ENCODE measurements at regions not wholly inside any gene's neighbourhood (a gene's known extent, or its start where the extent isn't known, plus 50 kb on each side); places are given as distances from the start of the nearest gene placed in this dataset.

- Histone ChIP-seq H3K27ac (no peak overlapping the region), H3K4me3 (no peak overlapping the region), H3K27me3 (replicated peaks; ENCODE audit: insufficient read depth) (no peaks in the 10 kb centered on the region), H3K4me1 (ENCODE audit: control insufficient read depth in 1 of 2, low read depth in 2 of 2) (peaks cover 12 to 45% of the 10 kb centered on the region in 2 donors), H3K9me3 (no peaks in the 10 kb centered on the region), H3K36me3 (no peaks in the 10 kb centered on the region)
- ATAC-seq (ENCODE audit: insufficient number of reproducible peaks, low FRiP score, low read depth) (no peak), DNase-seq (ENCODE audit: low spot score) (no peak)
- TF ChIP-seq CTCF (IDR thresholded peaks at IDR 0.05) = peak; percentile 70
Measured at GRCh38 chr7:106462365-106462859, 177.6 kb upstream of the NAMPT start.

- Histone ChIP-seq H3K36me3 (no peaks in the 10 kb centered on the region), H3K27ac (no peak overlapping the region), H3K9me3 (no peaks in the 10 kb centered on the region), H3K27me3 (replicated peaks; ENCODE audit: insufficient read depth) (no peaks in the 10 kb centered on the region), H3K4me3 (no peak overlapping the region), H3K4me1 (ENCODE audit: control insufficient read depth in 1 of 2, low read depth in 2 of 2) (peaks cover 3 to 29% of the 10 kb centered on the region in 2 donors)
- no peak for ATAC-seq (ENCODE audit: insufficient number of reproducible peaks, low FRiP score, low read depth)
- TF ChIP-seq CTCF (IDR thresholded peaks at IDR 0.05) = no peak
- DNase-seq (ENCODE audit: low spot score) = no peak
Measured at GRCh38 chr7:106460792-106461254, 176.0 kb upstream of the NAMPT start.

- H3K4me1 ChIP-seq (ENCODE audit: control insufficient read depth in 1 of 2, low read depth in 2 of 2) = peaks cover 0 to 16% of the 10 kb centered on the region in 2 donors
- H3K36me3 ChIP-seq = no peaks in the 10 kb centered on the region
- no peaks in the 10 kb centered on the region for H3K9me3 ChIP-seq
- no peak for ATAC-seq (ENCODE audit: insufficient number of reproducible peaks, low FRiP score, low read depth)
- no peaks in the 10 kb centered on the region for H3K27me3 ChIP-seq (replicated peaks; ENCODE audit: insufficient read depth)
- no peak overlapping the region for H3K4me3 ChIP-seq
- no peak for DNase-seq (ENCODE audit: low spot score)
- no peak overlapping the region for H3K27ac ChIP-seq
- TF ChIP-seq CTCF (IDR thresholded peaks at IDR 0.05) = no peak
Measured at GRCh38 chr7:106459397-106460072, 174.8 kb upstream of the NAMPT start.

GRCh38 chr7:106457678-106458077, 172.9 kb upstream of the NAMPT start:
- H3K9me3 ChIP-seq = no peaks in the 10 kb centered on the region
- H3K27me3 ChIP-seq (replicated peaks; ENCODE audit: insufficient read depth) = no peaks in the 10 kb centered on the region
- H3K4me1 ChIP-seq (ENCODE audit: control insufficient read depth in 1 of 2, low read depth in 2 of 2) = peaks cover 0 to 8% of the 10 kb centered on the region in 2 donors
- H3K27ac ChIP-seq = no peak overlapping the region
- no peaks in the 10 kb centered on the region for H3K36me3 ChIP-seq
- TF ChIP-seq CTCF (IDR thresholded peaks at IDR 0.05) = no peak
- DNase-seq (ENCODE audit: low spot score) (no peak), ATAC-seq (ENCODE audit: insufficient number of reproducible peaks, low FRiP score, low read depth) (no peak)
- no peak overlapping the region for H3K4me3 ChIP-seq

GRCh38 chr7:106456329-106456728, 171.5 kb upstream of the NAMPT start:
- Histone ChIP-seq H3K4me1 (ENCODE audit: control insufficient read depth in 1 of 2, low read depth in 2 of 2) (no peaks in the 10 kb centered on the region), H3K36me3 (no peaks in the 10 kb centered on the region), H3K27me3 (replicated peaks; ENCODE audit: insufficient read depth) (no peaks in the 10 kb centered on the region), H3K9me3 (no peaks in the 10 kb centered on the region), H3K27ac (no peak overlapping the region), H3K4me3 (no peak overlapping the region)
- DNase-seq (ENCODE audit: low spot score) (no peak), ATAC-seq (ENCODE audit: insufficient number of reproducible peaks, low FRiP score, low read depth) (no peak)
- TF ChIP-seq CTCF (IDR thresholded peaks at IDR 0.05) = no peak

Data from thoracic aorta (tissue), 2 donors.